HG03135 (cell line): ENCODE measurements at regions not wholly inside any gene's neighbourhood (a gene's known extent, or its start where the extent isn't known, plus 50 kb on each side); places are given as distances from the start of the nearest gene placed in this dataset.

Source experiments
- ATAC-seq: cut with Tn5 transposase; IDR thresholded peaks from one replicate; pipeline ENCODE4 v1.9.1; 2021; ENCODE audit warnings: mild to moderate bottlenecking, moderate library complexity; ENCODE audit not compliant: unreplicated experiment

GRCh38 chr4:89665662-89666061 lies 171.3 kb downstream of the SNCA start:
- ATAC-seq, result no peak

GRCh38 chr4:89664521-89664920 lies 172.4 kb downstream of the SNCA start:
- ATAC-seq, result no peak

DNA sequence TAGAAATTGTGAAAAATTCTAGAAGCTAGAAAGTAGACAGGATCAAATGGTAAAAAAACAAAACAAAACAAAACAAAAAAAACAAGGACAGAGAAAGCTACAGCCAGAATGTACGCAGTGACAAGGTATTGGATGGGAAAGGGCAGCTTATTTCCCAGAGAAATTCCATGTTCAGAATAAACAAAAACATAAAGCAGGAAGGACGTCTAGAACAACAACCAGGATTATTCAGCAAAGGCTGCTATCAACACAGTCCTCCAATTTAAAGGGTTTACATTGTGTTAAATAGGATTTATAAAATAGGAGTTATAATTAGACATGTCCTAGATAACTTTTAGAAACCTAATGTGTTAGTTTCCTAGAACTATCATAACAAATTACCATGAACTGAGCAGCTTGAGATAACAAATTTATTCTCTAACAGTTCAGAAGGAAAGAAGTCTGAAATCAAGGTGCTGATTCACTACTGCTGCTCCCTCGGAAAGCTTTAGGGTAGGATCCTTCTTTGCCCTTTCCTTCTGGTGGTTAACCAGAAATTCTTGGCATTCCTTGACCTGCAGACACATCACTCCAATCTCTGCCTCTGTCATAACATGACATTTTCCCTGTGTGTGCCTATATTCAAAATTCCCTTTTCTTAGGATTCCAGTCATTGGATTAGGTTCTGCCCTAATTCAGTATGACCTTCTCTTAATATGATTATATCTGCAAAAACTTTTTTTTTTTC lies 175.6 kb downstream of the SNCA start:
- no peak for ATAC-seq

- ATAC-seq, result no peak
Measured at GRCh38 chr4:89660444-89661172, 176.4 kb downstream of the SNCA start.

- ATAC-seq, result peak; percentile 65
Measured at GRCh38 chr4:89658701-89659024, 178.3 kb downstream of the SNCA start.

GRCh38 chr4:89657931-89658700 lies 178.8 kb downstream of the SNCA start:
- peak; percentile 60 for ATAC-seq

GRCh38 chr4:89653012-89653411 lies 183.9 kb downstream of the SNCA start:
- ATAC-seq, result no peak

DNA sequence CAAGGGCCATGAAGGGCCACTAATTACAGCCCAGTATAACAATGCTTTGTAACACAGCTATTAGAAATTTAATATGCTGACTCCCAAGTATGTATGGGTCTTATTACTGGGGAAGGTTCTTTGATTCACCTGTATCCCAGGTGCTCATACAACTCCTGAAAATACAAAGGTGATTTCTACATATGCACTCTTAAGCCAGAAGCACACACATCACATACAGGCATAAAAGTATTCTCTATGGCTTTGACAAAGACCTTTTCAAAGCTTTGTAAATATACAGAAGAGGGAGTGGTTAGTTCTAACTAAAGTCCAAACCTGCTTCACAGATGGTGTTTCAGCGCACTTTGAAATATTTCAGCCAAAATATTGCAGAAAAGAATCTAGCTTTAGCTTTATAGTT lies 191.5 kb downstream of the SNCA start:
- no peak for ATAC-seq

DNA sequence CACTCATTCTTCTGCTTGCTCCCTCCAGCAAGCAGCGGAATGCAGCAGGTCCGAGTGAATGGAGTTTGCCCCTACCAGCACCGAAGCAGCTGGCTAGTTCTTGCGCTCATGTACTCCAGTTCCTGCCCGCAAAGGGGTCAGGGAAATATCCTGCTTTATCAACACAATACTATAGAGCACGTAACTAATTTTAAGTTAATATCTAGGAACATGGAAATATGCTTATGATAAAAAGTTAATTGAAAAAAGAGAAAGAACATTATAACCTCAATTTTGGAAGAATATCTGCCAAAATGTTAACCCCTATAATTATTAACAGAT lies 195.6 kb downstream of the SNCA start:
- no peak for ATAC-seq

DNA sequence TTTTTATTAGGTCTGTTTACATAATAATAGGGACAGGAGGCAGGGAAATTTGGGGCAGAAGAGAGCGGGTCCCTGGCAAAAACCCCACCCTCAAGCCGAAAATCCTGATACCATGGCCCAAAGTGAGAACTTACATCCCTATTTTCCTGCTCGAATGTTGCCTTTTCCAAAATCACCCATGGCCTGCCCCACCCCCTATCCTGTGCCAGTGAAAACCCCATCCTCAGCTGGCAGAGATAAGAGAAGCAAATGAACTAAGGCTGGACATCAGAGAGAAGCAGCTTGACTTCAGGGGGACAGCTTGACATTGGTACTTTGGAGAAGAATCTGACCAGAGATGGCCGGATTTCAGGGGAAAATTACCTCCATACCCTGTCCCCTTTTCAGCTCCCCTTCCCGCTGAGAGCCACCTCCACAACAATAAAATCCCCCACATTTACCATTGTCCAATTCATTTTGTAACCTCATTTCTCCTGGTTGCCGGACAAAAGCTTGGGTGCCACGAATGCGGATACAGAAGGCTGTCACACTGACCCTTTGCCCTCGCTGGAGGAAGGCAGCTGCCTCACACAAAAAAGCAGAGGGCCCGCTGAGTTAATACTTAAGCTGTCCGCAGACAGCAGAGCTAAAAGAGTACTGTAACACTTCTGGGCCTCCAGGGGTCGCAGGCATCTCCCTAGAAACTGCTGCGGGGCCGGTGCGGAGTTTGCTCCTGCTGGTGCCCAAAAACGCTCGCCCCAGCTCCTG lies 196.2 kb downstream of the SNCA start:
- ATAC-seq, result no peak

GRCh38 chr4:89639395-89639794 lies 197.6 kb downstream of the SNCA start:
- ATAC-seq, result no peak

- ATAC-seq, result no peak
Measured at GRCh38 chr4:89625599-89626293, 211.2 kb downstream of the SNCA start.

DNA sequence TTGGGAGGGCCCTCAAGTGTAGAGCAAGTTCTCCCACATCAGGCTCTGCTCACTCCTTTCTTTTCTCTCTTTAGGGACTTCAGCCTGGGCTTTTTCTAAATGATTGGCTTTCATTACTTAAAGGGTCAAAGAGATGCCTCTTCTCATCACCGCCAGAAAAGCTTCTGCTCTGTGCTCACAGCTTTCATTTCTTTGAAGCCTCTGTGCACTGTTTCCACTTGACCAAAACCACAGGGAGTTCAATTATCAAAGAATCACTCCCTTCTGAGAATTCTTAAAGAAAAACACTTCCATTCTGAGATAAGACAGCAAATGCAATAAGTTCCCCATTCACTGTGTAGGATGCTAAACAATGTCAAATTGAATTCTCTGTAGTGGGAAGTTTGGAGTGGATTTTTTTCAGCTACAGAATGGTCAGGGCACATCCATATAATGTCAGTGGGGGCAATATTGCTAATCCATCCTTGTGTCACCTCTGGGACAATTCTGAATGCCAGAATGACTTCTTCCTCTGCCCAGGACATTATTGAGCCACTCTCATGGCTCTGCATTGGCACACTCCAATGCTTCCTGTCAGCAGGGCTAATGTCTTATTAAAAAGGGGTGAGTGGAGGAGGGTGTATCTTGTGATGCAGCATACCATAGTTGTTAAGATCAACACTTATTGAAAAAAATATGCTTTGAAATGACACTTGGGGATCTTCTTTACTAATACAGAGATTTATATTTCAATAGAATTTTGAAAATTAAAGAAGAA lies 217.6 kb downstream of the SNCA start:
- ATAC-seq, result no peak

- no peak for ATAC-seq
Measured at GRCh38 chr4:89618151-89618550, 218.8 kb downstream of the SNCA start.

GRCh38 chr4:89617317-89617716 lies 219.6 kb downstream of the SNCA start:
- no peak for ATAC-seq

DNA sequence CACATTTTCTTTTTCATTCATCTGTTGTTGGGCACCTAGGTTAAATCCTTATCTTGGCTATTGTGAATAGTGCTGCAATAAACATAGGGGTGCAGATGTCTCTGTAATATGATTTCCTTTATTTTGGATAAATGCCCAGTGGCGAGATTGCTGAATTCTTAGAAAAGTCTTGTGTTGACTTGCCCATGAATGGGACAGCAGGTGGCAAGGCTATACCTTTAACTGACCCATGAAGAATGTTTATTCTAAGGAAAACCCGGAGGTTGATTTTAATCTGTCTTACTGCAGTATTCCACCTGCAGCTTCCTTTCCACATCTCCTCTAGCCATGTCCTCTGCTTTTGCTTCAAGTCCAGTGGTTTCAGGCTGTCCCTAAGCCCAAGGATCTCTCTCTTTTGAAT lies 220.6 kb downstream of the SNCA start:
- no peak for ATAC-seq

DNA sequence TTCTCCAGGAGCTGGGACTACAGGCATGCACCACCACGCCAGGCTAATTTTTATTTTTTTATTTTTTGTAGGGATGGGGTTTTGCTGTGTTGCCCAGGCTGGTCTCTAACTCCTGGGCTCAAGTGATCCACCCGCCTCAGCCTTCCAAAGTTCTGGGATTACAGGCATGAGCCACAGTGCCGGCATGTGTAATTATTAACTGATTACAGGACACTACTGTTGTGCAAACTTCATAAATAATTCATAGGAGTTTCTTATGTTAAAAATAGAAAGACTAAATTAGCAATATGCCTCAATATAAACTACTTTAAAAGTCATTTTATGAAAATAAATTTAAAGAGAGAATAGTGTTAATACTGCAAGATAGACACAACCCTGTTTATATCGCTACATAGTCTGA lies 221.9 kb downstream of the SNCA start:
- ATAC-seq, result no peak

GRCh38 chr4:89614155-89614554 lies 222.8 kb downstream of the SNCA start:
- no peak for ATAC-seq

DNA sequence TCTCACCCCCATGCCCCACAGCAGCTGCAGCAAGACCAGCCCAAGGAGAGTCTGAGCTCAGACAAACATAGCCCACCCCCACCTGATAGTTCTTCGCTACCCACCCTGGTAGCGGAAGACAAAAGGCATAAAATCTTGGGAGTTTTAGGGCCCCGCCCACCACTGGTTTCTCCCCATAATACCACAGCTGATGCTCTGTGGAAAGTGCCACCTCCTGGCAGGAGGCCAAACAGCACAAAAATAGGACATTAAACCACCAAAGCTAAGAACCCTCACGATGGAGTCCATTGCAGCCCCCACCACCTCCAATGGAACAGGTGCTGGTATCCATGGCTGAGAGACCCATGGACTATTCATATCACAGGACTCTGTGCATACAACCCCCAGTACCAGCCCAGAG lies 226.7 kb downstream of the SNCA start:
- no peak for ATAC-seq

DNA sequence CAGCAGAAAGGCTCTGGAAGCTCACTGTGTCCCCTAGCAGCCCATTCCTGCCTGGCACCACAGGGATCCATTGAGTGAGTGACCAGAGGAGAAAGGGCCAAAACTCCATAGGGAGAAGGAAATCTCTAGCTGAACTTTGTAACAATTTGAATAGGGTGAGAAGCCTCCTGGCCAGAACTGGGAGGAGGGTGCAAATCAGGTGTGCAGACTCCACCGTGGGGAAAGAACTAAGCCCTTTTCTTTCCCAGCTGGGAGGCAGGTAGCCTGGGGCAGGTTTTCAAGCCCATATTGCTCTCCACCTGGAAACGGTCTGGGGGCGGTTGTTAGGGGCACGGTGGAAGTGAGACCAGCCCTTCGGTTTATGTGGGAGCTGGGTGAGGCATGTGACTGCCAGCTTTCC lies 227.2 kb downstream of the SNCA start:
- no peak for ATAC-seq
